Raji (cell line): ENCODE measurements at regions not wholly inside any gene's neighbourhood (a gene's known extent, or its start where the extent isn't known, plus 50 kb on each side); places are given as distances from the start of the nearest gene placed in this dataset.

Source experiments
- POLR2A ChIP-seq: IDR thresholded peaks from 2 replicates; pipeline ENCODE4 v1.6.1; 2011; ENCODE audit warnings: low read depth, low read length, control low read depth; ENCODE audit not compliant: insufficient read depth

DNA sequence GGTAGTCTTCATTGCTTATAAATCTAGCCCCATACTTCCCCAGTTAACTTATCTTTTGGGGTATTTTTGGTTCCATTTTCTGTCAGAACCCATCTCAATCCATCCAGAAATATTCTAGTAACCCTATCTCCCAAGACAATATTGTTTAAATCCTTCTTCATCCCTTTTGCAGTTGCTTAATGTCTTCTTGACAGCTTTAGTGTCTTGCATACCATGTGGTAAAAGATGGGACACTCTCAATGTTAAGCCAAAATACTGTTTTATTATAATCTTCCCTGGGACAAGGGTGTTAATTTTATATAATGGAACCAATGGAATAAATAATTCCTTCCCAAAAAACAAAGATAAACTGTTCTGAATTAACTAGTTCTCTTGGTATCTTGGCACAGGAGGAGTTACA lies 450.2 kb downstream of the CCER1 start:
- no peak for TF ChIP-seq POLR2A

DNA sequence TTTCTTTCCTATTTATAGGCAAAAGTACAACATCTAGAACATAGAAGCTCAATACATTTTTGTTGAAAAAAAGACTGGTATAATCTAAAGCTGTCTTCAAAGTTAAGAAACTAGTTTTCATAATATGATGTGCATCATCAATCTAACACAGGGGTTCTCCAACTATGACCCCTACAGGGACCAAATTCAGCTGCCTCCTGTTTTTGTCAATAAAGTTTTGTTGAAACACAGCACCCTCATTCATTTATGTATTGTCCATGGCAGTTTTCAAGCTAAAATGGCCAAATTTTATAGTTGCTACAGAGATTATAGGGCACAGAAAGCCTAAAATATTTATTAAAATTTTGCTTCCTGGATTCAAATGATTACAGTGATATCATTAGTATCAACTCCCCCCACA lies 452.9 kb downstream of the CCER1 start:
- no peak for TF ChIP-seq POLR2A

DNA sequence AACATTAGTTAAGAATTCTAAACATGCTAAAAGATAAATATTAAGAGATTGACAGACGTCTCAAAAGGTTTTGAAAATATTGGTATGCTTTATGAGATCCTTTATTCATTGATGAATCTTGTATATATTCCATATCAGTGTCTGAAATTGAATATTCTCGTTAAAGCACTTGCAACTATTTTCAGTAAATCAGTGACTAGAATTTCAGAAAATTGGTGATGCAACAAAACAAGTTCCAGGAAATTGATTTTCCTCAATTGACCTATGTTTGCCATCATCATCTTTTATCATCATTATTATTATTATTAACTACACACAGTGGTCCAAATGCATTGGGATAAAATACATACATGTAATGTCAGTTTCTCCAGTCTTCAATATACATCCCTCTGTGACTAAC lies 453.6 kb downstream of the CCER1 start:
- no peak for TF ChIP-seq POLR2A

DNA sequence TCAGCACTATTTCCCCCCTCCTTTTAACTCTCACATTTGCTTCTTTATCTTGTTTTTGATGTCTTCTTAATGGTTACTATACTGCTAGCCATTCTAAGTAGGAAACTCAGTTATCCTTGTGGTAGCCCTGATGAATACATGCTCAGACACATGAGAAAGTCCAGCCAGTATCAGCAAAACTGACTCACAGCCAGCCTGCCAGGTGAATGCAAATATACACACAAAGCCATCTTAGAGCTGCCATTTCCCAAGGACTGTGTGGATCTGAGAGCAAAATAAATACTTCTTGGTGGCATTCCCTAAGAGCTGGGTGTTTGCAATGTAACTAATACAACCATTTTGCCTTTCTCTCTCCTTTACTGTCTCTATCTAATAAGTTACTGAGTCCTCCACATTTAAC lies 455.2 kb downstream of the CCER1 start:
- no peak for TF ChIP-seq POLR2A

DNA sequence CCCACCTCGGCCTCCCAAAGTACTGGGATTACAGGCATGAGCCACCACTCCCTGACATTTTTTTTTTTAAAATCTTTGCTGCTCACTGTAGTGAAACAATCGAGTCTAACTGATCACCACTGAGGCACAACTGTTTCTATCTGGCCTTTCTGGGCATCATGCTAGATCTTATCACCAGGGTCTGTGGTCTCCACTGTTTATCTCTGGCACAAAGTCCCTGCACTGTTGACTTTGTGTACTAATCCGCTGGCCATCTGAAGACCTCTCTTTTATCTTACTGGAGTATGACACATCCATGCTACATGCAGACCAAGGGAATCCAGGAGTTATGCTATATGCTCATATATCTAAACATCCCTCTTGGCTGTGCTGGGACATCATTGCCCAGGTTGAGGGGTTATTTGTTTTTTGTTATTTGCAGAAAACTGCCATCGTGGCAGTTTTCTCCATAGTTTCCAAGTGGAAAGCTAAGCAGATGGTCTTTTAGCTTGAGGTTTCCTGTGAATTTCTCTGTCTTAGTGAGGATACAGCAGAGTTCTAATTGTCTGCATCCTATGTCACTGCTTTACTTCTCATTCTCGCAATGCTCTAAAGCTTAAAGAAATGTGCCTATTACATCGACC lies 456.9 kb downstream of the CCER1 start:
- no peak for TF ChIP-seq POLR2A

DNA sequence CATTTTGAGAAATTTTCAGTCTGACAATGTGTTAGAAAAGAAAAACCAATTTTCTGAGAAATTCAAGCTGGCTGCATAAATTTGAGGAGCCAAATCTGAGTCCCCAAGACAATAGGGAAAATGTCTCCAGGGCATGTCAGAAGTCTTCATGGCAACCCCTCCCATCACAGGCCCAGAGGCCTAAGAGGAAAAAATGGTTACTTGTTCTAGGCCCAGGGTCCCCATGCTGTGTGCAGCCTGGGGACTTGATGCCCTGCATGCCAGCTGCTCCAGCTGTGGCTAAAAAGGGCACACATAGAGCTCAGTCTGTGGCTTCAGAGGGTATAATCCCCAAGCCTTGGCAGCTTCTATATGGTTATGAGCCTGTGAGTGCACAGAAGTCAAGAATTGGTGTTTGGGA lies 464.6 kb downstream of the CCER1 start:
- TF ChIP-seq POLR2A = no peak

DNA sequence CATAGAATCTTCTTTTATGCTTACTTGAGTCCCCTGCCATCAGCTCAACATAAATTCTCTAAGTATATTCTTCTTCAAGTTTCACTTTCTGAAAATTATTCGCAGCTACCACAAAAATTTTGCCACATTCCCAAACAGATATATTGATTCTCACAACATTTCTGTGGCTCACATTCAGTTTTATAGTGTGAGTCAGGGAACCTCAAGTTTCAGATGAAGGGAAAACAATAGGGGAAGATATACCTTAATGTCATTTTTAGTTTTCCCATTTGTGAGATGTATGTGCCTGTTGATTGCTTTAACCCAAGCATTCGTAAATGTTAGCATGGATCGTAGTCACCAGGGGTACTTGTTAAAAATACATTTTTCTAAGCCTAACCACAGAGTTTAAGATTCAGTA lies 465.8 kb downstream of the CCER1 start:
- TF ChIP-seq POLR2A = no peak

DNA sequence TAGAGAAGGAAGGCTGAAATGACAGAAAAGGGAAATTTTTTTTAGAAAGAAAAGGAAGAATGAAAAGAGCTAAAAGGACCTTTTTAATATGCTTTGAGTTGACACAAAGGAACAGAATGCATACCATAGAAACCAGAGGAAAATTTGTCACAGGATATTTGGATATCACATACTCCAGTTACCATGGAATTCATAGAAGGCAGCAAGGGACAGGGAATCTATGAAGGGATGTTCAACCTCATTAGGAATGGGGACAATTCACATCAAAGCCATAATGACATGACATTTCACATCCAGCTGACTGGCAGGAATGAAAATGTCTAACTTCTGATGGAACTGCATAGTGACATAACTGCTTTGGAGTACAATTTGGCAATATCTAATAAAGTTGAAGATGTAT lies 469.4 kb downstream of the CCER1 start:
- TF ChIP-seq POLR2A = no peak

DNA sequence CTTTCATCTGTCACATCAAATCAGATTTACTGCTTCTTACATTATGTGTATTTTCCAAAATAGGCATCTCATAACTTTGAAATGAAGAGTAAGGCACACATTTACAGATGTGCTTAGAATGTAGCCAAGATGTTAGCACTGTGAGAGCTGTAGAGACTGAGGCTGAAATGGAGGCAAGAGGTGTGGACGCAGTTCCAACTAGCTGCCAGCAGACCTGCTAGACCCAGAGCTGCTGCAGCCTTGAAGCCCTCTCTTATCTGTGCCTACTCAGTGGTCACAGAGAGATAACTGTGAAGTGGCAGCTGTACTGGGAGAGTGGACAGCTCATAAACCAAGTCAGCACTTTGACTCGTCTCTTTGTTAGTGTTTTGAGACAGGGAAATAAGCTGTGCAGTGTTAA lies 470.9 kb downstream of the CCER1 start:
- TF ChIP-seq POLR2A = no peak

DNA sequence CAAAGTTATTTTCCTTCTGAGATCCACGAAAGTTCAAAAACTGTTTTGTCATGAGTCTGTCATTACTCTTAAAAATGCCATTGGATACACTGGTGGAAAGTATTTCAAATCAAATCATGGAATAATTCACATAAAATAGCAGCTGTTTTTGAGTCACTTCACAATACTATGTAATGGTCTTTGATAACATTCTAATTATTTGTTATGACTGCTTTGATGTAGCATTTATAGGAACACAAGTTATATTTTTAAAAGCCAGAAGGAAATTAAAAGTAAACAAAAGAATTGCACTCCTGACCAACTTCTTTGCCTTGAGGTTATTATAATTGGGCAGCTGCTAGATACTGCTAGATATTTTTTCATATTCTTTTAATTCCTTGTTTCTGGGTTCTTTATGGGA lies 473.2 kb downstream of the CCER1 start:
- TF ChIP-seq POLR2A = no peak

DNA sequence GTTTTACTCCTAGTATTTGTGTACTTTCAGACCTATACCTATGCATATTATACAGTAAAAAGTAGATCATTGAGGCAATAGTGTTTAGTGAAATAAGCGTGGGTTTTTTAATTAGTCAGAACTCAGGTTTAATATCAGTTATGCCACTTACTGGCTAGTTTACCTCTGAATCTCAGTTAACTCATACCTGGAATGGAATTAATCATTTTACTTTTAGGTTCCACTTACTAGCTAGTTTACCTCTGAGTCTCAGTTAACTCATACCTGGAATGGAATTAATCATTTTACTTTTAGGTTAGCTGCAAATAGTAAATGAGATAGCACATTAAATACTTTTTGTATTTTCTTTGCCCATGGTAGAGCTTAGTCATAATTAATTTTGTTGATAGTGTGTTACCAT lies 475.7 kb downstream of the CCER1 start:
- TF ChIP-seq POLR2A = no peak

DNA sequence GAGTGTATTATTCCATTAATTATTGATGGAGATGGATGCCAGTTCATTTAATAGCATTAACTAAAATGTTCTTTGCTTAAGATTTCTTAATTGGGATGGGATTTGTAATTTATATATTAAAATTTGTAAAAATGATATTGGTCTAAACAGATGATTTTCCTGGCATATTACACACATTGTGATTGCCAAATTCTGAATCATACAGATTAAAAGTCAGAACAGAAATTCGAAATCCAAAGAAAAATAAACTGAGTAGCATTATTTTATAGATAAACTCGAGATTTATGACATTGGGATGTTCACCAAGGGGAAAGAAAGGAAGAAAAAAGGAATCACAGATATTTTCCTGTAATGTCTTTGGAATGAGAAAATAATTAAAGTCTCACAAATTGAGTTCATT lies 481.1 kb downstream of the CCER1 start:
- no peak for TF ChIP-seq POLR2A

DNA sequence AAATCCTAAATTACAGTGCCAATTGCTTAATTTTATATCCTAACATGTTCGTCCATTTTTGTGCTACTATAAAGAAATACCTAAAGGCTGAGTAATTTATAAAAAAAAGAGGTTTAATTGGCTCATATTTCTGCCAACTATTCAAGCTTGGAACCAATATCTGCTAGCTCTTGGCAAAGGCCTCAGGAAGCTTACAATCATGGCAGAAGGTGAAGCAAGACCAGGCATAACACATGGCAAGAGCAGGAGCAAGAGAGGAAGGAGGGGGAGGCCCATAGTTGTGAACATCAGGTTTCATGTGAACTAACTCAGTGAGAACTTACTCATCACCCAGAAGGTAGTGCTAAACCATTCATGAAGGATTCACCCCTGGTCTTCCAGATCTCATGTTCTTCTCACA lies 494.3 kb downstream of the CCER1 start:
- TF ChIP-seq POLR2A = no peak

DNA sequence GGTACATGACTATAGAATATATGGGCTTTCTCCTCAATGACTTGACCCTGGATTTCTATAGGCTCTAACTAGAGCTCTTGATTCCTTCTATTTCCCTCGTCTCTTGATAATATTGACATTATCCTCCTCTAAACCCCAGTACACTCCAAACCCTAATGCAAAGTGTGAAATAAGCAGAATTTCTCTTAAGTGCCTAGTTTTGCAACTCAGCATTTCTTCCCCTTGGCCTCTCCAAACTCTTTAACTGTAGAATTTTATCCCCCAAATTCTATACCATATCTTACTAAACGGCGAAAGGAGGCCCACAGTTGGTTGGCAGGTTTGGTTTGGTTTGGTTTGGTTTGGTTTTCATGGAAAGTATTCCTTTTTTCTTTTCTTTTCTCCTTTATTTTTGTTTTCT lies 498.7 kb downstream of the CCER1 start:
- TF ChIP-seq POLR2A = no peak

DNA sequence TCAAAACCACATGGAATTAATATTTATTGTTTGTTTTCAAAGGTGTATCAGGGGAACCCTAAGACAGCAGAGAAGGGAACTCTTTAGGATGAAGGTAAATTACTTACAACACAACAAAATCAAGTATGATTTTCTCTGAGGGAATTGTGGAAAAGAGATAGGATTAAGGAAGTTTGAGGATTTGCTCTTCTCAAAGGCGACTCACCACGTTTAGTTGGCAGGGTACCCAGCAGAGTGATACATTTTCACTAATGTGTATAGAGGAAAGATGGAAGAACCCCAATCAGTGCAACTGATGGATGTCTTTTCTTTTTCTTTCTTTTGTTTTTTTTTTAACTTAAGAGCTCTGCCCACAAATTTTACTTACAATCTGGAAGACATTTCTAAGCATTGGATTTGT lies 499.2 kb downstream of the CCER1 start:
- TF ChIP-seq POLR2A = no peak

DNA sequence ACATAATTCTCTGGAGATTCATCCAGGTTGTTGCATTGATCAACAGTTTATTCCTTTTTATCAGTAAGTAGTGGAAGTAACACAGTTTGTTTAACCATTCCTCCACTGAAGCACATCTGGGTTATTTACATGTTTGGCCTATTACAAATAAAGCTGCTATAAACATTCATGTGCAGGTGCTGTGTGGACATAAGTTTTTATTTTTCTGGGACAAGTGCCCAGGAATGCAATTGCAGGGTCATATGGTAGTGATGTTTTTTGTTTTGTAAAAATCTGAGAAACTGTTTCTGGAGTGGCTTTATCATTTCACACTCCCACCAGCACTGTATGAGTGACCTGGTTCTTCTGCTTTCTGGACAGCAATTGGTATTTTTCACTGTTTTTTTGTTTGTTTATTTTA lies 505.4 kb downstream of the CCER1 start:
- no peak for TF ChIP-seq POLR2A

DNA sequence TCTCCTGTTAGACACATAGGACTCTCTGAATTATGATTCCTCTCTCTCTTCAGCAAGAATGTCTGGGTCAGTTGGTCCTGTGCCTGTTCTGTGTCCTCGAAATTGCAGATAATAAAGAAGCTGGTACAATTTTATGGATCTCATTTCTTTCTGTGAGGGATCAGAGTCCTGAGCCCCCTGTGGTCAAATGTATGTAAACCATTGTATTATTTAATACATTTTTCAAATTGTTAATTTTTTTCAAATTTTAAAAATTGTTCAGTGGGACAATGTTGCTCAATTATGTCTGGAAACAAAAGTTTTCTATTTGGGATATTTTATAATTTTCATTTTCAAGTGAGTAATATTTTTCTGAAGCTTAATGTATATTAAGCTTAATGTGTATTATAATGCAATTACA lies 513.5 kb downstream of the CCER1 start:
- TF ChIP-seq POLR2A = no peak

DNA sequence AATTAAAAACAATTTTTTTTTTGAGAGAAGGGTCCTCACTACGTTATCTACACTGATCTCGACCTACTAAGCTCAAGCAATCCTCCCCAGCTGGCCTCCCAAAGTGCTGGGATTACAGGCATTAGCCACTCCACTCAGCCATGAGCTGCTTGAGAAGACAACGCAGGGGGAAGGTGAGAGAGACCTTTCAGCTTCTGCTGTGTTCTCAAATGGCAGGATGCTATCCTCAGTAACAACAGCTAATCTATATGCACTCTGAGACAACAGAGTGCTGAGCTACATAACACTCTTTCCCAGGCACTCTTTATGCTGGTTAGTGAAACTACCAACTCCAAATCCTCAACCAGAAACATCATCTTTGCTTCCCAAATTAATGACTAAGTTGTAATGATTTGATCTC lies 526.1 kb downstream of the CCER1 start:
- no peak for TF ChIP-seq POLR2A

DNA sequence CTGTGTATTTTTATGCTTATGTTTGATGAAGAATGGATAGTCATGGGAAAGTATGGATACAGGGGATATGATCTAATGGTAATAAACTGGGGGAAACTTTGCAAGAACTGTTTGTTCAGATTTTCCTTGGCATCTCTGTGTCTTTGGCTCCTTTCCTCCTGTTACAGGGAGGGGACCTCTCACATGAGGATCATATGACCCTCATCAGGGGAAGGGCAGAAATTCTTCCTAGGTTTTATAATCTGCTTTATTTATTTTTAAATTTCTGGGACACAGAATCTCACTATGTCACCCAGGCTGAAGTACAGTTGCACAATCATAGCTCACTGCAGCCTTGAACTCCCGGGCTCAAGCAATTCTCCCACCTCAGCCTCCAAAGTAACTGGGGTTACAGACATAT lies 526.5 kb downstream of the CCER1 start:
- TF ChIP-seq POLR2A = no peak

DNA sequence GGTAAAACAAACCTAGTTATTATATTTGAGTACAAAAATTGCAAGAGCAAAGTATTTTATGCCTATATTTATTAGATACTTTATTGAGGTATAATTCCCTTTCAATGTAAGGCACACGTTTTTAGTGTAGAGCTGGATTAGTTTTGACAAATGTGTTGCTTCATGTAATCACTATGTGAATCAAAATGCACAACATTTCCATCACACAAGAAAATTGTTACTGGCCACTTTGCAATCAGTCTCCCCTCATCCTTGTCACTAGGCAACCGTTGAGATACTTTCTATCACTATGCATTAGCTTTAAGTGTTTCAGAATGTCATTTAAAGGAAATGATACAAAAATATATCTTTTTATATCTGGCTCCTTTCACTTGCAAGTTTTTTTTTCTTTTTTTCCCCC lies 531.0 kb downstream of the CCER1 start:
- no peak for TF ChIP-seq POLR2A
